B cell (primary cell): ENCODE measurements at regions not wholly inside any gene's neighbourhood (a gene's known extent, or its start where the extent isn't known, plus 50 kb on each side); places are given as distances from the start of the nearest gene placed in this dataset.

Source experiments
- EZH2 ChIP-seq: IDR thresholded peaks from 2 replicates; pipeline ENCODE4 v1.6.1; 2012; ENCODE audit warnings: borderline replicate concordance, low read depth, mild to moderate bottlenecking, moderate library complexity, low read length; ENCODE audit not compliant: insufficient read depth, poor library complexity, severe bottlenecking
- TF ChIP-seq, protein P1 (sequence below): fragments of 200-600 bp; IDR thresholded peaks from one replicate; pipeline ENCODE4 v1.8.0; 2022; ENCODE audit warnings: antibody characterized with exemption, mild to moderate bottlenecking

DNA sequence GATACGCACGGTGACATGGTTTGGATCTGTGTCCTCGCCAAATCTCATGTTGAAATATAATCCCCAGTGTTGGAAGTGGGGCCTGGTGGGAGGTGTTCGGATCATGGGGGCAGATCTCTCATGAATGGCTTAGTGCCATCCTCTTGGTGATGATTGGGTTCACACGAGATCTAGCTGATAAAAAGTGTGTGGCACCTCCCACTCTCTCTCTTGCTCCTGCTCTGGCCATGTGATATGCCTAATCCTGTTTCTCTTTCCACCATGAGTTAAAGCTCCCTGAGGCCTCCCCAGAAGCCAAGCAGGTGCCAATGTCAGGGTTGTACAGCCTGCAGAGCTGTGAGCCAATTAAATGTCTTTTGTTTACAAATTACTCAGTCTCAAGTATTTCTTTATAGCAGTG, 303.1 kb upstream of the PLET1 start:
- TF ChIP-seq, protein P1, sequence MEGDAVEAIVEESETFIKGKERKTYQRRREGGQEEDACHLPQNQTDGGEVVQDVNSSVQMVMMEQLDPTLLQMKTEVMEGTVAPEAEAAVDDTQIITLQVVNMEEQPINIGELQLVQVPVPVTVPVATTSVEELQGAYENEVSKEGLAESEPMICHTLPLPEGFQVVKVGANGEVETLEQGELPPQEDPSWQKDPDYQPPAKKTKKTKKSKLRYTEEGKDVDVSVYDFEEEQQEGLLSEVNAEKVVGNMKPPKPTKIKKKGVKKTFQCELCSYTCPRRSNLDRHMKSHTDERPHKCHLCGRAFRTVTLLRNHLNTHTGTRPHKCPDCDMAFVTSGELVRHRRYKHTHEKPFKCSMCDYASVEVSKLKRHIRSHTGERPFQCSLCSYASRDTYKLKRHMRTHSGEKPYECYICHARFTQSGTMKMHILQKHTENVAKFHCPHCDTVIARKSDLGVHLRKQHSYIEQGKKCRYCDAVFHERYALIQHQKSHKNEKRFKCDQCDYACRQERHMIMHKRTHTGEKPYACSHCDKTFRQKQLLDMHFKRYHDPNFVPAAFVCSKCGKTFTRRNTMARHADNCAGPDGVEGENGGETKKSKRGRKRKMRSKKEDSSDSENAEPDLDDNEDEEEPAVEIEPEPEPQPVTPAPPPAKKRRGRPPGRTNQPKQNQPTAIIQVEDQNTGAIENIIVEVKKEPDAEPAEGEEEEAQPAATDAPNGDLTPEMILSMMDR = no peak
- no peak for TF ChIP-seq EZH2
